IMR-90 (cell line): ENCODE measurements at regions not wholly inside any gene's neighbourhood (a gene's known extent, or its start where the extent isn't known, plus 50 kb on each side); places are given as distances from the start of the nearest gene placed in this dataset.

Source experiments
- ATAC-seq: fragments of 200-7000 bp; cut with Tn5 transposase; 2 replicates; pipeline ENCODE4 v1.9.1; 2020; ENCODE audit warnings: low read depth, mild to moderate bottlenecking, moderate library complexity
- BruUV-seq: library from RNA; stranded (reverse); fragments of 400-500 nt; replicated peaks from 2 replicates; lab custom pipeline; 2021; lab: Mats Ljungman, UMichigan
- CTCF ChIA-PET: fragments of 300-600 bp; formaldehyde crosslinking; extraction: SDS; loops from one replicate; lab custom pipeline; 2021; ENCODE audit warnings: antibody characterized with exemption; lab: Yijun Ruan, JAX
- POLR2A ChIA-PET: fragments of 300-600 bp; sonication (Branson Sonifier 250); formaldehyde crosslinking; loops from one replicate; lab custom pipeline; 2022; ENCODE audit warnings: antibody characterized with exemption; ENCODE audit not compliant: unreplicated experiment; lab: Charles Lee
- DNase-seq: peaks from one replicate; pipeline ENCODE4 v3.0.0; 2013
- H2AFZ ChIP-seq: replicated peaks from 2 replicates; pipeline ENCODE3; 2013; ENCODE audit warnings: low read length, mild to moderate bottlenecking; ENCODE audit not compliant: poor library complexity
- H2AK5ac ChIP-seq: 2 replicates; pipeline ENCODE4 v1.6.1; 2013; ENCODE audit warnings: low read depth, low read length, inconsistent platforms
- H2AK9ac ChIP-seq: replicated peaks from 2 replicates; pipeline ENCODE3; 2013; ENCODE audit warnings: mild to moderate bottlenecking, low read depth, low read length, moderate library complexity; ENCODE audit not compliant: poor library complexity
- H2BK120ac ChIP-seq: 2 replicates; pipeline ENCODE4 v1.6.1; 2013; ENCODE audit warnings: low read depth, low read length, inconsistent platforms
- H2BK15ac ChIP-seq: 3 replicates; pipeline ENCODE4 v1.6.1; 2013; ENCODE audit warnings: low read depth, low read length, inconsistent platforms
- H2BK20ac ChIP-seq: 2 replicates; pipeline ENCODE4 v1.6.1; 2013; ENCODE audit warnings: low read depth, mild to moderate bottlenecking, inconsistent platforms, low read length, moderate library complexity
- H2BK5ac ChIP-seq: 2 replicates; pipeline ENCODE4 v1.6.1; 2013; ENCODE audit warnings: mild to moderate bottlenecking, low read depth, low read length, inconsistent platforms; ENCODE audit not compliant: poor library complexity, severe bottlenecking
- H3K14ac ChIP-seq: replicated peaks from 2 replicates; pipeline ENCODE4 v1.6.1; 2013; ENCODE audit warnings: low read depth, low read length, inconsistent platforms
- H3K18ac ChIP-seq: 2 replicates; pipeline ENCODE4 v1.6.1; 2013; ENCODE audit warnings: low read depth, low read length, control low read depth
- H3K23ac ChIP-seq: 2 replicates; pipeline ENCODE4 v1.6.1; 2013; ENCODE audit warnings: low read depth, low read length, inconsistent platforms
- H3K27ac ChIP-seq: 2 replicates; pipeline ENCODE4 v1.5.1; 2013; ENCODE audit warnings: mild to moderate bottlenecking, control low read depth, low read length; ENCODE audit not compliant: insufficient read depth
- H3K27me3 ChIP-seq: 2 replicates; pipeline ENCODE4 v1.6.1; 2013; ENCODE audit warnings: low read length; ENCODE audit not compliant: control insufficient read depth, insufficient read depth
- H3K36me3 ChIP-seq: 2 replicates; pipeline ENCODE4 v1.6.1; 2013; ENCODE audit warnings: low read length, mixed read lengths; ENCODE audit not compliant: control insufficient read depth, insufficient read depth
- H3K4ac ChIP-seq: 2 replicates; pipeline ENCODE4 v1.6.1; 2013; ENCODE audit warnings: low read depth, low read length, inconsistent platforms
- H3K4me1 ChIP-seq: 2 replicates; pipeline ENCODE4 v1.6.1; 2013; ENCODE audit warnings: low read length, mixed read lengths; ENCODE audit not compliant: control insufficient read depth, insufficient read depth
- H3K4me2 ChIP-seq: 2 replicates; pipeline ENCODE4 v1.6.1; 2013; ENCODE audit warnings: low read depth, mild to moderate bottlenecking, control low read depth, low read length, moderate library complexity
- H3K4me3 ChIP-seq: 2 replicates; pipeline ENCODE4 v1.5.1; 2013; ENCODE audit warnings: low read depth, mild to moderate bottlenecking, control low read depth, low read length, moderate library complexity; ENCODE audit not compliant: insufficient read depth
- H3K56ac ChIP-seq: 2 replicates; pipeline ENCODE4 v1.6.1; 2013; ENCODE audit warnings: low read length, inconsistent platforms; ENCODE audit not compliant: insufficient read depth; ENCODE audit errors: extremely low read depth
- H3K79me1 ChIP-seq, 2 experiments: 2 replicates each; pipeline ENCODE4 v1.6.1; 2013; ENCODE audit warnings: low read length in 2 of 2, inconsistent platforms in 1 of 2, low read depth in 1 of 2
- H3K9ac ChIP-seq: 2 replicates; pipeline ENCODE4 v1.6.1; 2013; ENCODE audit warnings: low read depth, low read length, control low read depth
- H3K9me1 ChIP-seq: 2 replicates; pipeline ENCODE4 v1.6.1; 2013; ENCODE audit warnings: low read length, inconsistent platforms; ENCODE audit not compliant: insufficient read depth
- H3K9me3 ChIP-seq: 2 replicates; pipeline ENCODE4 v1.6.1; 2013; ENCODE audit warnings: low read length; ENCODE audit not compliant: control insufficient read depth, insufficient read depth
- H4K20me1 ChIP-seq: 2 replicates; pipeline ENCODE4 v1.6.1; 2013; ENCODE audit warnings: low read length, inconsistent platforms; ENCODE audit not compliant: insufficient read depth
- H4K5ac ChIP-seq: 2 replicates; pipeline ENCODE4 v1.6.1; 2013; ENCODE audit warnings: mild to moderate bottlenecking, low read depth, low read length, control low read depth
- H4K8ac ChIP-seq, 2 experiments: 2 replicates each; pipeline ENCODE4 v1.6.1; 2013; ENCODE audit warnings: low read depth in 2 of 2, low read length in 2 of 2, control low read depth in 1 of 2, inconsistent platforms in 1 of 2
- H4K91ac ChIP-seq: 2 replicates; pipeline ENCODE4 v1.6.1; 2013; ENCODE audit warnings: low read depth, low read length, inconsistent platforms; ENCODE audit not compliant: insufficient read depth
- BHLHE40 ChIP-seq: fragments of 150-350 bp; IDR thresholded peaks from 2 replicates; pipeline ENCODE4 v1.6.1; 2016; ENCODE audit warnings: mild to moderate bottlenecking, low read depth, low read length
- CEBPB ChIP-seq: IDR thresholded peaks from 2 replicates; pipeline ENCODE4 v1.6.1; 2012; ENCODE audit warnings: low read depth, low read length, improper control_type of control experiment
- CHD1 ChIP-seq: IDR thresholded peaks from 2 replicates; pipeline ENCODE4 v1.6.1; 2012; ENCODE audit warnings: low read depth, low read length, improper control_type of control experiment
- FOS ChIP-seq: fragments of 150-350 bp; IDR thresholded peaks from 2 replicates; pipeline ENCODE4 v1.6.1; 2016; ENCODE audit warnings: low read depth, low read length
- MAFK ChIP-seq: IDR thresholded peaks from 2 replicates; pipeline ENCODE4 v1.6.1; 2012; ENCODE audit warnings: low read depth, low read length, improper control_type of control experiment
- MAZ ChIP-seq: IDR thresholded peaks from 2 replicates; pipeline ENCODE4 v1.6.1; 2012; ENCODE audit warnings: low read depth, mild to moderate bottlenecking, low read length, improper control_type of control experiment, moderate library complexity, borderline replicate concordance
- MXI1 ChIP-seq: IDR thresholded peaks from 2 replicates; pipeline ENCODE4 v1.6.1; 2012; ENCODE audit warnings: low read depth, mild to moderate bottlenecking, low read length, moderate library complexity, borderline replicate concordance
- NFE2L2 ChIP-seq: fragments of 150-350 bp; IDR thresholded peaks from 2 replicates; pipeline ENCODE4 v1.6.1; 2016; ENCODE audit warnings: low read depth, mild to moderate bottlenecking, low read length
- POLR2A ChIP-seq: IDR thresholded peaks from 2 replicates; pipeline ENCODE4 v1.6.1; 2012; ENCODE audit warnings: mild to moderate bottlenecking, low read depth, low read length
- RAD21 ChIP-seq: IDR thresholded peaks from 2 replicates; pipeline ENCODE4 v1.6.1; 2012; ENCODE audit warnings: low read length, improper control_type of control experiment
- RCOR1 ChIP-seq: IDR thresholded peaks from 2 replicates; pipeline ENCODE4 v1.6.1; 2012; ENCODE audit warnings: mild to moderate bottlenecking, low read length, improper control_type of control experiment; ENCODE audit not compliant: insufficient replicate concordance
- RFX5 ChIP-seq: IDR thresholded peaks from 2 replicates; pipeline ENCODE4 v1.8.0; 2012; ENCODE audit warnings: low read depth, mild to moderate bottlenecking, low read length, moderate library complexity
- SMC3 ChIP-seq: fragments of 150-350 bp; IDR thresholded peaks from 2 replicates; pipeline ENCODE4 v1.6.1; 2016; ENCODE audit warnings: low read depth, mild to moderate bottlenecking, antibody characterized with exemption, low read length, moderate library complexity
- WGBS, 2 experiments: methylation state at CpG; one replicate each; pipeline versions ENCODE4 v1.1.5 to v1.1.7; 2013; ENCODE audit warnings: missing lambda C conversion rate in 2 of 2; ENCODE audit not compliant: insufficient read length in 1 of 2; ENCODE audit errors: extremely low coverage in 2 of 2; 5-methylcytosine and 5-hydroxymethylcytosine counted together
- dilution Hi-C: fragments of 300-500 bp; cut with HindIII; formaldehyde crosslinking; loops from one replicate; pipeline ENCODE4 v1.14.3; 2018; ENCODE audit warnings: low sequenced_read_pairs; ENCODE audit not compliant: unreplicated experiment
- in situ Hi-C: fragments of 300-500 bp; cut with MboI; formaldehyde crosslinking; loops from 3 replicates; pipeline ENCODE4 v1.14.3; 2019; ENCODE audit warnings: low sequenced_read_pairs, inconsistent platforms, mixed read lengths
- intact Hi-C: fragments of 100-400 bp; cut with micrococcal nuclease; formaldehyde crosslinking; loops from 2 replicates; pipeline ENCODE4 v1.10.0; 2022
- TF ChIP-seq, protein P1 (sequence below): fragments of 150-350 bp; IDR thresholded peaks from 2 replicates; pipeline ENCODE4 v1.6.1; 2016; ENCODE audit warnings: low read depth, mild to moderate bottlenecking, low read length, moderate library complexity, borderline replicate concordance
- TF ChIP-seq, protein P2 (sequence below): conservative IDR thresholded peaks from 2 replicates; pipeline ENCODE4 v1.5.1; 2012; ENCODE audit warnings: mild to moderate bottlenecking, low read depth, low read length, improper control_type of control experiment
- TF ChIP-seq, protein P3 (sequence below): fragments of 150-350 bp; IDR thresholded peaks from 2 replicates; pipeline ENCODE4 v1.6.1; 2017; ENCODE audit warnings: mild to moderate bottlenecking, antibody characterized with exemption, low read length, low read depth

DNA sequence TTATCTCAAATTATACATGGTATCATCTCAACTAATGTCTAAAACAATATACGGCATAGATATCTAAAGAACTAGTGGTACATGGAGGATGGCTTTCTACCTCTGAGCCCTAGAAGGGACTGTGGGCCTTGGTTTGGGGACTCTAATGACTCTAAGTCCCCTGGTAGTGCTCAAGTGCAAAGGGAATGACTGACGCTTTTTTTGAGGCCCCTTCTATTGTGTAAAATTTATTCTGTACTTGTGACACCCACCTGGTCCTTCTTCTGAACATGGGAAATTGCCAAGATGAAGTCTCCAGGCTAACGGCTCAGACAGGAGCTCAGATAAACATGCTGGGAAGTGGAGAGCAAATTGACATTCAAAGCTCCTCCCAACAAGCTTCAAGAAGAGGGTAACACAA, 53.4 kb upstream of the IGLL5 start:
- H3K4ac ChIP-seq: no peak overlapping the region
- H2AK5ac ChIP-seq: no peak overlapping the region
- no peak overlapping the region for H3K9ac ChIP-seq
- no peak overlapping the region for H2BK15ac ChIP-seq
- H3K27ac ChIP-seq: no peak overlapping the region
- H2BK20ac ChIP-seq: no peak overlapping the region
- H3K9me1 ChIP-seq: no peaks in the 10 kb centered on the region
- H3K79me1 ChIP-seq: no peaks in the 10 kb centered on the region
- no peak overlapping the region for H3K14ac ChIP-seq
- H3K18ac ChIP-seq: no peak overlapping the region
- H4K8ac ChIP-seq: no peak overlapping the region
- POLR2A ChIA-PET: no interaction called here
- intact Hi-C loops: no loop called here
- H4K5ac ChIP-seq: no peak overlapping the region
- no CpG with 5 or more reads among the region's 3 CpGs for WGBS, 2 experiments
- H3K4me3 ChIP-seq: no peak overlapping the region
- H3K27me3 ChIP-seq: no peaks in the 10 kb centered on the region
- no peak overlapping the region for H2AFZ ChIP-seq
- H2BK120ac ChIP-seq: no peak overlapping the region
- in situ Hi-C loops: no loop called here
- no peak for DNase-seq
- H2AK9ac ChIP-seq: no peak overlapping the region
- no TSS peak for BruUV-seq
- dilution Hi-C loops: no loop called here
- no peak for ATAC-seq
- H3K56ac ChIP-seq: no peak overlapping the region
- H3K4me2 ChIP-seq: no peak overlapping the region
- TF ChIP-seq FOS (no peak), RFX5 (no peak), RCOR1 (no peak), SMC3 (no peak), CEBPB (no peak), NFE2L2 (no peak), MAZ (no peak), POLR2A (no peak), BHLHE40 (no peak), RAD21 (no peak), MAFK (no peak), MXI1 (no peak), CHD1 (no peak)
- TF ChIP-seq, protein P1, sequence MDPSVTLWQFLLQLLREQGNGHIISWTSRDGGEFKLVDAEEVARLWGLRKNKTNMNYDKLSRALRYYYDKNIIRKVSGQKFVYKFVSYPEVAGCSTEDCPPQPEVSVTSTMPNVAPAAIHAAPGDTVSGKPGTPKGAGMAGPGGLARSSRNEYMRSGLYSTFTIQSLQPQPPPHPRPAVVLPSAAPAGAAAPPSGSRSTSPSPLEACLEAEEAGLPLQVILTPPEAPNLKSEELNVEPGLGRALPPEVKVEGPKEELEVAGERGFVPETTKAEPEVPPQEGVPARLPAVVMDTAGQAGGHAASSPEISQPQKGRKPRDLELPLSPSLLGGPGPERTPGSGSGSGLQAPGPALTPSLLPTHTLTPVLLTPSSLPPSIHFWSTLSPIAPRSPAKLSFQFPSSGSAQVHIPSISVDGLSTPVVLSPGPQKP: no peak
- TF ChIP-seq, protein P2, sequence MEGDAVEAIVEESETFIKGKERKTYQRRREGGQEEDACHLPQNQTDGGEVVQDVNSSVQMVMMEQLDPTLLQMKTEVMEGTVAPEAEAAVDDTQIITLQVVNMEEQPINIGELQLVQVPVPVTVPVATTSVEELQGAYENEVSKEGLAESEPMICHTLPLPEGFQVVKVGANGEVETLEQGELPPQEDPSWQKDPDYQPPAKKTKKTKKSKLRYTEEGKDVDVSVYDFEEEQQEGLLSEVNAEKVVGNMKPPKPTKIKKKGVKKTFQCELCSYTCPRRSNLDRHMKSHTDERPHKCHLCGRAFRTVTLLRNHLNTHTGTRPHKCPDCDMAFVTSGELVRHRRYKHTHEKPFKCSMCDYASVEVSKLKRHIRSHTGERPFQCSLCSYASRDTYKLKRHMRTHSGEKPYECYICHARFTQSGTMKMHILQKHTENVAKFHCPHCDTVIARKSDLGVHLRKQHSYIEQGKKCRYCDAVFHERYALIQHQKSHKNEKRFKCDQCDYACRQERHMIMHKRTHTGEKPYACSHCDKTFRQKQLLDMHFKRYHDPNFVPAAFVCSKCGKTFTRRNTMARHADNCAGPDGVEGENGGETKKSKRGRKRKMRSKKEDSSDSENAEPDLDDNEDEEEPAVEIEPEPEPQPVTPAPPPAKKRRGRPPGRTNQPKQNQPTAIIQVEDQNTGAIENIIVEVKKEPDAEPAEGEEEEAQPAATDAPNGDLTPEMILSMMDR: no peak
- TF ChIP-seq, protein P3, sequence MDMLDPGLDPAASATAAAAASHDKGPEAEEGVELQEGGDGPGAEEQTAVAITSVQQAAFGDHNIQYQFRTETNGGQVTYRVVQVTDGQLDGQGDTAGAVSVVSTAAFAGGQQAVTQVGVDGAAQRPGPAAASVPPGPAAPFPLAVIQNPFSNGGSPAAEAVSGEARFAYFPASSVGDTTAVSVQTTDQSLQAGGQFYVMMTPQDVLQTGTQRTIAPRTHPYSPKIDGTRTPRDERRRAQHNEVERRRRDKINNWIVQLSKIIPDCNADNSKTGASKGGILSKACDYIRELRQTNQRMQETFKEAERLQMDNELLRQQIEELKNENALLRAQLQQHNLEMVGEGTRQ: no peak
- H4K91ac ChIP-seq: no peak overlapping the region
- H3K9me3 ChIP-seq: no peaks in the 10 kb centered on the region
- H3K36me3 ChIP-seq: no peaks in the 10 kb centered on the region
- no peaks in the 10 kb centered on the region for H3K4me1 ChIP-seq
- H4K20me1 ChIP-seq: no peaks in the 10 kb centered on the region
- H2BK5ac ChIP-seq: no peak overlapping the region
- H3K23ac ChIP-seq: no peak overlapping the region
- CTCF ChIA-PET: no interaction called here
